ENCODE measurements at regions not wholly inside any gene's neighbourhood (a gene's known extent, or its start where the extent isn't known, plus 50 kb on each side); places are given as distances from the start of the nearest gene placed in this dataset.

GRCh38 chr5:167565189-167565954 is 726.1 kb upstream of the WWC1 start:
- Mint-ChIP-seq H3K36me3 (ENCODE audit: low read depth) (no peaks in the 10 kb centered on the region), H3K9me3 (no peaks in the 10 kb centered on the region), H3K4me3 (no peak overlapping the region)

DNA sequence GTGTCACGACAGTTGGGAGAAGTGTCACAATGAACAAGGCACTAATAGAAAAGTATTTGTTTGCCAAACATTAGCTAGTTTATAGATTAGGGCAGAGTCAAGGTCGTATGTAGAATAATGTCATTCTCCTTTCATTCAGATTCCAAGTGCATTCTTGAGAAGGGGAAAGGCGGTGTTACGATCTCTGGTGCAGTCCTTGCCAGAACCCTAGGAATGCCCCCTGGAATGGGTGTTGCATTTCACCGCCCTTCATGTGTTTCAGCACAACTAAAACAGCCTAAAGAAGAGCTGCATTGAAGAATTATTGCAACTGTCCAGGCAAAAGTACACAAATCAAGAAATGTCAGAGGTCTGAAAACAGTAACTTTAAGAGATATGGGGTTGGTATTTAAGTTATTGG is 721.0 kb upstream of the WWC1 start:
- peaks cover 1% of the 10 kb centered on the region for H3K4me1 Mint-ChIP-seq (ENCODE audit: low read depth)
- peaks cover 18% of the 10 kb centered on the region for H3K27me3 Mint-ChIP-seq (ENCODE audit: low read depth)
- DNase-seq (ENCODE audit: low spot score), result no peak
- no peaks in the 10 kb centered on the region for H3K9me3 Mint-ChIP-seq
- no peak overlapping the region for H3K4me3 Mint-ChIP-seq
- H3K36me3 Mint-ChIP-seq (ENCODE audit: low read depth), result no peaks in the 10 kb centered on the region
- H3K27ac Mint-ChIP-seq, result no peak overlapping the region

More at GRCh38 chr5:167565189-167565954, 726.1 kb upstream of the WWC1 start:
- H3K4me1 Mint-ChIP-seq (ENCODE audit: low read depth), result no peaks in the 10 kb centered on the region
- no peaks in the 10 kb centered on the region for H3K27me3 Mint-ChIP-seq (ENCODE audit: low read depth)
- H3K27ac Mint-ChIP-seq, result no peak overlapping the region
- DNase-seq (ENCODE audit: low spot score), result no peak

- no peaks in the 10 kb centered on the region for H3K36me3 Mint-ChIP-seq (ENCODE audit: low read depth)
- H3K4me1 Mint-ChIP-seq (ENCODE audit: low read depth), result peaks cover 1% of the 10 kb centered on the region
- DNase-seq (ENCODE audit: low spot score), result no peak
These were observed 719.6 kb upstream of the WWC1 start for GRCh38 chr5:167571824-167572223.

DNA sequence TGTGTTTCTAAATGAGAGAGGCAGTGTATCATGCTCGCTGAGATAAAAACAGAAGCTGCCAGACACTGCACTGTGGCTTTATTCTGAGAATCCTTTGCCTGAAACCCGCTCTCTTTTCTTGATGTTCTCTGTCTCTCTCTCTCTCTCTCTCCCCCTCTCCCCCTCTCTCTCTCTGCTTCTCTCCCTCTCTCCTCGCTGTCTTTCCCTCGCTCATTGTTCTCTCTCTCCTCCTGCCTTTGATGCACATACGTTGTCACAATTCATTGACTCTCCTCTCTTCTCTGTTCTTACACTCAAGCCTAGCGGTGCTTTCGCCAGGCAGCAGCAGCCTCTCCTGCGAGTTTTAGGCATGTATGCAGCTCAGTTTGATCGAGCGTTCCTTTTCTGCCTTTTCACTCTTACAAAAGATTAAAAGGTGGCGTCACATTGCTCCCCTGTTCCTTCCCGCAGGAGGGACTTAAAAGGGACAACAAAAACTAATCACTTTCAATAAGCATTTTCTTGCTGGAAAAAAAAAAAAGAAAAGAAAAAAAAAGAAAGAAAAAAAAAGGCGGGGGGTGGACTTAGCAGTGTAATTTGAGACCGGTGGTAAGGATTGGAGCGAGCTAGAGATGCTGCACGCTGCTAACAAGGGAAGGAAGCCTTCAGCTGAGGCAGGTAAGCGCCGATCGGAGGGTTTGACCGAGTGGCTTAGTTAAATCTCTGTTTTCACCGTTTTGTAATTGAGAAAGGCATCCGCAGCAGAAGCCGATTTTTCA is 717.9 kb upstream of the WWC1 start:
- H3K36me3 Mint-ChIP-seq (ENCODE audit: low read depth), result no peaks in the 10 kb centered on the region
- no peak overlapping the region for H3K27ac Mint-ChIP-seq
- no peaks in the 10 kb centered on the region for H3K9me3 Mint-ChIP-seq
- H3K27me3 Mint-ChIP-seq (ENCODE audit: low read depth), result peaks cover 18% of the 10 kb centered on the region
- H3K4me3 Mint-ChIP-seq, result no peak overlapping the region
- H3K4me1 Mint-ChIP-seq (ENCODE audit: low read depth), result peaks cover 1% of the 10 kb centered on the region
- no peak for DNase-seq (ENCODE audit: low spot score)

More at GRCh38 chr5:167571824-167572223, 719.6 kb upstream of the WWC1 start:
- Mint-ChIP-seq H3K27me3 (ENCODE audit: low read depth) (peaks cover 18% of the 10 kb centered on the region), H3K4me3 (no peak overlapping the region), H3K27ac (no peak overlapping the region), H3K9me3 (no peaks in the 10 kb centered on the region)

DNA sequence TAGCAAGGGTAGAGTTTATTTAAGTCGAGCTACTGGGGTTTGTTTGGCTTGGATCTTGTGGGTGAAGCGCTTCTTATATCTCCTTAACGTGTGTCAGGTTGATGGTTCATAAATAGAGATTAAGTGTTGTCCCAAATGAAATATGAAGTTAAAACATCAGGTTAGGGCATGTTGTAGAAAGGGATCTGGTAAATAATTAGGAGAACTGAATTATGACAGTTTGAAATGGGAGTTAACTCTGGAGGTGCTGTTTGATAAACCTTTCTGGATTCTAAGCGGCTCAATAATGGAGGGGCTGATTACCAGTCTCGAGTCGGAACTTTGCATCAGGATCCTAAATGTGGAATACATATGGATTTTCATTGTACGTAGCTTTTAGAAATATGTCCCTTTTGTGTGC is 717.0 kb upstream of the WWC1 start:
- Mint-ChIP-seq H3K36me3 (ENCODE audit: low read depth) (no peaks in the 10 kb centered on the region), H3K4me1 (ENCODE audit: low read depth) (peaks cover 1% of the 10 kb centered on the region), H3K4me3 (no peak overlapping the region), H3K27ac (no peak overlapping the region), H3K9me3 (no peaks in the 10 kb centered on the region), H3K27me3 (ENCODE audit: low read depth) (peaks cover 18% of the 10 kb centered on the region)
- DNase-seq (ENCODE audit: low spot score), result no peak

DNA sequence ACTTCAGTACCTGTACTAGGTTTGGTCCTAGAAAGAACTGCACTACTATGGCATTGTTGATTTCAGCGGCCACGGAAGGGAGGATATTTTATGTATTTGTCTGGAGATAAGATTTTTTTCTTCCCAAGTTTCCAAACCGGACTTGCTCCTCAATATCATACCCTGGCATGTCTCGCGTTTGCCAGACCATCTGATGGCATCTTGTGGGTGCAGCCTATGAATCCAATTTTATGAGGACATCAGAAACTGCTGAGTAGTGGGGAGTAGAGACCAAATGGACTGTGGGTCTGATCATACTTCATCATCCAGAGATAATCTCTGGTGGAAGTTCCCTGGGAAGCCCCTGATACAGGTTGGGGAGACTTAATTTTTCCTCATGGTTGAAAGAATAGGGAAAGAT is 716.1 kb upstream of the WWC1 start:
- Mint-ChIP-seq H3K4me1 (ENCODE audit: low read depth) (peaks cover 1% of the 10 kb centered on the region), H3K9me3 (no peaks in the 10 kb centered on the region), H3K36me3 (ENCODE audit: low read depth) (no peaks in the 10 kb centered on the region), H3K27ac (no peak overlapping the region), H3K27me3 (ENCODE audit: low read depth) (peaks cover 18% of the 10 kb centered on the region), H3K4me3 (no peak overlapping the region)
- DNase-seq (ENCODE audit: low spot score), result no peak

GRCh38 chr5:167576126-167576525 is 715.3 kb upstream of the WWC1 start:
- Mint-ChIP-seq H3K4me1 (ENCODE audit: low read depth) (peaks cover 1% of the 10 kb centered on the region), H3K36me3 (ENCODE audit: low read depth) (no peaks in the 10 kb centered on the region), H3K4me3 (no peak overlapping the region), H3K27ac (no peak overlapping the region), H3K27me3 (ENCODE audit: low read depth) (peaks cover 18% of the 10 kb centered on the region), H3K9me3 (no peaks in the 10 kb centered on the region)
- no peak for DNase-seq (ENCODE audit: low spot score)

DNA sequence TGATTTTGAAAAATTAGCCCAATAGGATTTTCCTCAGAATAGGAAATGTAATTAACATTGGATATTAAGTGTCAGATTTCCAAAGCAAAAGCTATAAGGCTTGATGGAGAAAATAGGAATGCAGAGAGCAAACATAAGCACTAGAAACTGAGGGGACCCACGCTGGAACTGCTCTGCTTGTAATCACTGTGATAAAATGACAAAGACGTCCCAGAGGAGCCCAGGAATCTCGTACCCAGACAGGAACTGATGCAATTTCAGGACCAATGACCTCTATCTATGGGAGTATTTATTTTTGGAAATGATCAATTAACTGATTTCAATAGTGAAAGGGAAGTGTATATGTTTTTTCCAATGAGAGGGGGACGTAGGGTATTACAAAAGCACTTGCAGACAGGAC is 714.5 kb upstream of the WWC1 start:
- H3K36me3 Mint-ChIP-seq (ENCODE audit: low read depth), result no peaks in the 10 kb centered on the region
- no peaks in the 10 kb centered on the region for H3K9me3 Mint-ChIP-seq
- peaks cover 18% of the 10 kb centered on the region for H3K27me3 Mint-ChIP-seq (ENCODE audit: low read depth)
- no peak overlapping the region for H3K27ac Mint-ChIP-seq
- H3K4me1 Mint-ChIP-seq (ENCODE audit: low read depth), result peaks cover 1% of the 10 kb centered on the region
- no peak overlapping the region for H3K4me3 Mint-ChIP-seq
- DNase-seq (ENCODE audit: low spot score), result no peak

DNA sequence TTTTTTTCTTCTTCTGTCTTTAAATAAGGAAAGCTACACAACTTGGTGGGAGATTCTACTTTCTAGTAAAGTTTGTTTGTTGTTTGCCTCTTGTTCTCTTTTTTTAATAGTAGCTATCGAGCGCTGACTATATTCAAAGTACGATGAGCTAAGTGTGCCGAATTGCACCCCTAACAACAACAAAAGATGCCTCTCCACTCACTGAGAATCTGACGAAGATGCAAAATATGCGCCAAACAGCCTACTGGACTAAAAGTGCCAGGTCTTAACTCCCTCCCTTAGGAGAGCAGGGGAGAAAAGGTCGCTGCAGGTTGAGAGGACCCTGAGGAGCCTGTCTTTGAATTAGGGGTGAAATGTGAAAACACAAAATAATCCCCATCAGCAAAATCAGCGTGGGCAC is 713.8 kb upstream of the WWC1 start:
- DNase-seq (ENCODE audit: low spot score), result no peak
- H3K27me3 Mint-ChIP-seq (ENCODE audit: low read depth), result peaks cover 18% of the 10 kb centered on the region
- no peaks in the 10 kb centered on the region for H3K9me3 Mint-ChIP-seq
- H3K27ac Mint-ChIP-seq, result no peak overlapping the region
- no peak overlapping the region for H3K4me3 Mint-ChIP-seq
- H3K4me1 Mint-ChIP-seq (ENCODE audit: low read depth), result peaks cover 1% of the 10 kb centered on the region
- H3K36me3 Mint-ChIP-seq (ENCODE audit: low read depth), result no peaks in the 10 kb centered on the region

- peaks cover 8% of the 10 kb centered on the region for H3K27me3 Mint-ChIP-seq (ENCODE audit: low read depth)
- no peak for DNase-seq (ENCODE audit: low spot score)
- no peak overlapping the region for H3K27ac Mint-ChIP-seq
- no peaks in the 10 kb centered on the region for H3K9me3 Mint-ChIP-seq
- no peaks in the 10 kb centered on the region for H3K36me3 Mint-ChIP-seq (ENCODE audit: low read depth)
- H3K4me3 Mint-ChIP-seq, result no peak overlapping the region
- no peaks in the 10 kb centered on the region for H3K4me1 Mint-ChIP-seq (ENCODE audit: low read depth)
These were observed 712.3 kb upstream of the WWC1 start for GRCh38 chr5:167578977-167579692.

DNA sequence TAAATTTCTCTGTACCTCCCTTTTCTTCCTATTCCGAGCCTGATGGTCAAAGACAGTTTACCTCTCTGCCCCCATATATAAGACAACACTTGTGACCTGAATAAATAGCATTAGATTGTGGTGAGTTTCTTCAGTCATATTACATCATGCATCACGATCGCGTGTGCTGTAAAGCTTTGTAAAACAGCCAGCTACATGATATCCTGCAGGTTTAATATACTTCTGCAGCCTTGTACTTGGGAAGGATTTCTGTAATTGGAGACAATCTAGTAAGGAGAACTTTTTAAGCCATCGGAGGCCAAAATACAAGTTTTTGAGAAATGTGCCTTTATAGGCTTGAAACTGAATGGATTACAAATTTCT is 711.8 kb upstream of the WWC1 start:
- H3K36me3 Mint-ChIP-seq (ENCODE audit: low read depth), result no peaks in the 10 kb centered on the region
- no peaks in the 10 kb centered on the region for H3K9me3 Mint-ChIP-seq
- DNase-seq (ENCODE audit: low spot score), result no peak
- no peak overlapping the region for H3K27ac Mint-ChIP-seq
- H3K4me1 Mint-ChIP-seq (ENCODE audit: low read depth), result no peaks in the 10 kb centered on the region
- peaks cover 3% of the 10 kb centered on the region for H3K27me3 Mint-ChIP-seq (ENCODE audit: low read depth)
- no peak overlapping the region for H3K4me3 Mint-ChIP-seq

DNA sequence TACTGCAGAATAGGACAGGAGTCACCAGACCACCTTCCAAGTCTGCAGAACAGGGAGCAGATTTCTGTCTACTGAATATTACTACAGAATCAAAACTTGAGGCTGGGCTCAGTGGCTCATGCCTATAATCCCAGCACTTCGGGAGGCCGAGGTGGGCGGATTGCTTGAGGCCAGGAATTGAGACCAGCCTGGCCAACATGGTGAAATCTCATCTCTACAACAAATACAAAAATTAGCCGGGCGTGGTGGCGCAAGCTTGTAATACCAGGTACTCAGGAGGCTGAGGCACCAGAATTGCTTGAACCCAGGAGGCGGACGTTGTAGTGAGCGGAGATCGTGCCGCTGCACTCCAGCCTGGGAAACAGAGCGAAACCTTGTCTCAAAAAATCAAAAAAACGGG is 710.8 kb upstream of the WWC1 start:
- no peak overlapping the region for H3K4me3 Mint-ChIP-seq
- DNase-seq (ENCODE audit: low spot score), result no peak
- H3K9me3 Mint-ChIP-seq, result no peaks in the 10 kb centered on the region
- H3K27me3 Mint-ChIP-seq (ENCODE audit: low read depth), result no peaks in the 10 kb centered on the region
- no peaks in the 10 kb centered on the region for H3K4me1 Mint-ChIP-seq (ENCODE audit: low read depth)
- H3K27ac Mint-ChIP-seq, result no peak overlapping the region
- no peaks in the 10 kb centered on the region for H3K36me3 Mint-ChIP-seq (ENCODE audit: low read depth)

DNA sequence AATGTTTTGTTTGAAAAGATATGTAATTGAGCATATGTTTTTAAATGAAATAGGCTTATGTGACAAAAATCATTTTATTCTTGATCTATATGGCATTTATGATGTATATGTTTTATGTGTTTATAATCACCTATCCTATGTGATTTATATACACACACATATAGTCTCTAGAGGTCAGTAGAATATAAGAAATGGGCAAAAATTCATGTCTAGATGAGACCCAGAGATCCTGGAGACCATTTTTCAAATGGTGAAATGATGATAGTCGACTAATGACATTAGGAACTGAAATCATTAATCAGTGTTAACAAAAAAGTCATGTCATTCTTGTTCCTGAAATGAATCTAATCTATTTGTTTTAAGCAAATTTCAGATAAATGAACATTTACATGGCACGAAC is 709.2 kb upstream of the WWC1 start:
- no peak overlapping the region for H3K27ac Mint-ChIP-seq
- H3K4me3 Mint-ChIP-seq, result no peak overlapping the region
- H3K27me3 Mint-ChIP-seq (ENCODE audit: low read depth), result no peaks in the 10 kb centered on the region
- DNase-seq (ENCODE audit: low spot score), result no peak
- H3K4me1 Mint-ChIP-seq (ENCODE audit: low read depth), result no peaks in the 10 kb centered on the region
- no peaks in the 10 kb centered on the region for H3K36me3 Mint-ChIP-seq (ENCODE audit: low read depth)
- H3K9me3 Mint-ChIP-seq, result no peaks in the 10 kb centered on the region

GRCh38 chr5:167582886-167583285 is 708.6 kb upstream of the WWC1 start:
- Mint-ChIP-seq H3K4me1 (ENCODE audit: low read depth) (no peaks in the 10 kb centered on the region), H3K27me3 (ENCODE audit: low read depth) (no peaks in the 10 kb centered on the region)

More at GRCh38 chr5:167582886-167583285, 708.6 kb upstream of the WWC1 start:
- no peaks in the 10 kb centered on the region for H3K36me3 Mint-ChIP-seq (ENCODE audit: low read depth)
- no peak for DNase-seq (ENCODE audit: low spot score)
- no peak overlapping the region for H3K4me3 Mint-ChIP-seq
- no peaks in the 10 kb centered on the region for H3K9me3 Mint-ChIP-seq
- no peak overlapping the region for H3K27ac Mint-ChIP-seq
